ENCODE measurements at regions not wholly inside any gene's neighbourhood (a gene's known extent, or its start where the extent isn't known, plus 50 kb on each side); places are given as distances from the start of the nearest gene placed in this dataset.
A peak's percentile ranks its signal among the peaks of the same experiment; 100 is the strongest.

GRCh38 chr5:124349931-124350330 is 396.5 kb downstream of the ZNF608 start:
- no peak for DNase-seq (ENCODE audit: low spot score)
- TF ChIP-seq, protein P1, sequence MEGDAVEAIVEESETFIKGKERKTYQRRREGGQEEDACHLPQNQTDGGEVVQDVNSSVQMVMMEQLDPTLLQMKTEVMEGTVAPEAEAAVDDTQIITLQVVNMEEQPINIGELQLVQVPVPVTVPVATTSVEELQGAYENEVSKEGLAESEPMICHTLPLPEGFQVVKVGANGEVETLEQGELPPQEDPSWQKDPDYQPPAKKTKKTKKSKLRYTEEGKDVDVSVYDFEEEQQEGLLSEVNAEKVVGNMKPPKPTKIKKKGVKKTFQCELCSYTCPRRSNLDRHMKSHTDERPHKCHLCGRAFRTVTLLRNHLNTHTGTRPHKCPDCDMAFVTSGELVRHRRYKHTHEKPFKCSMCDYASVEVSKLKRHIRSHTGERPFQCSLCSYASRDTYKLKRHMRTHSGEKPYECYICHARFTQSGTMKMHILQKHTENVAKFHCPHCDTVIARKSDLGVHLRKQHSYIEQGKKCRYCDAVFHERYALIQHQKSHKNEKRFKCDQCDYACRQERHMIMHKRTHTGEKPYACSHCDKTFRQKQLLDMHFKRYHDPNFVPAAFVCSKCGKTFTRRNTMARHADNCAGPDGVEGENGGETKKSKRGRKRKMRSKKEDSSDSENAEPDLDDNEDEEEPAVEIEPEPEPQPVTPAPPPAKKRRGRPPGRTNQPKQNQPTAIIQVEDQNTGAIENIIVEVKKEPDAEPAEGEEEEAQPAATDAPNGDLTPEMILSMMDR (IDR thresholded peaks at IDR 0.05), result no peak
- no peak for ATAC-seq (ENCODE audit: low FRiP score)

- DNase-seq (ENCODE audit: low spot score) (no peak), ATAC-seq (ENCODE audit: low FRiP score) (no peak)
- TF ChIP-seq, protein P1 (IDR thresholded peaks at IDR 0.05), result no peak
Measured at GRCh38 chr5:124343451-124343867, 403.0 kb downstream of the ZNF608 start.

DNA sequence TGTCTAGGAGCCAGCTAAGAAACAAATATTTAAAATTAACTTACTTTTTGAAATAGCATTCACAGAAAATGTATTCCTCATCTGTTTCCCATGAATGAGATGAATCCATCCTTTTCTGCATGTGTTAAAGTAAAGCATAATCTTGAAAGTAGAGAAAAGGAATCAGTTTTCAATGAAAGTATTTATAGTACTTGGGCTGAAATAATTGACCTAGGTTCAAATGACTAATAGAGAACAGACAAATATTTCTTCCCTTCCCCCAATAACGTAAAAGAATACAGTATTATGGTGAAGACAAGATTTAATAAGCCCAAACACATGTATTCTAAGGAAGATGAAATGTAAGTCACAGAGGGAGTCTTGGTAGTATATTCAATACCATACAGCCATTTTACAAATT is 403.5 kb downstream of the ZNF608 start:
- ATAC-seq (ENCODE audit: low FRiP score), result no peak
- TF ChIP-seq, protein P1 (IDR thresholded peaks at IDR 0.05), result no peak
- no peak for DNase-seq (ENCODE audit: low spot score)

DNA sequence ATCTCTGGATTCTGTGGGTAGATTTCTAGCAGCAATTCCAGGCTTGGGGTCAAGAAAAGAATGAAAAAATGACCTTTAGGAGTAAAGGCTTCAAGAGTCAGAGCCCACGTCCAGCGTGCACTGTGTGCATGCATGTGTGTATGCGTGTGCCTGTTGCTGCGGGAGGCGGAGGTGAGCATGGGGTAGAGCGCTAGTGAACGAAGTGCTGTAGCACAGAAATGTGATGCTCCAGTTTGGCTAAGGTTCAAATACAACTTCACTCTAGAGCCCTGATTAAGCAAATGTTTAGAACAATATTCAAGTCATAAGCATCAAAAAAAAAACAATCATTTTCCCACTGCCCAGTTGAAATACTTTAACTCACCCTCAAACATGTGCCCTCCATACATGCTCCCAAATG is 403.9 kb downstream of the ZNF608 start:
- TF ChIP-seq, protein P1 (IDR thresholded peaks at IDR 0.05), result no peak
- no peak for ATAC-seq (ENCODE audit: low FRiP score)
- no peak for DNase-seq (ENCODE audit: low spot score)

DNA sequence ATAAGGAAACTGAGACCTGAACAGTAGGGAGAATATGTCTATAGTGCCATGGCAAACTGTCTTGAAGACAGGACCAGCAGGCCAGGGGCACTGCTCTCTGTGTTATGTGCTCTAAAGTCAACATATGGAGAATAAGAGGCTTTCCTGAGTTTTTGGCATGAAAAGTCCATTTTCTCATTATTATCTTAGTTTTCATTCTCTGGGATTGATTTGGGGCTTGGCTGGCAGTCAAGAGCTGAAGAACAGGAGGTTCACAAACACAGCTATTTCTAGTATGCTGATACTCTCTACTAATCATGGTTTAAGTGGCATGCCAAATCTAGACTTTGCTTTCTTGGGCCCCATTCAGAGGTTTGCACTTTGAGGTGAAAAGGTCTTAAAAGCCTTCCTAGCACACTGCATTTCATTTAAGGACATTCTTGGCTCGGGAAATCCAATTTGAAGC is 404.4 kb downstream of the ZNF608 start:
- DNase-seq (ENCODE audit: low spot score) (no peak), ATAC-seq (ENCODE audit: low FRiP score) (no peak)

GRCh38 chr5:124341066-124341858 is 405.2 kb downstream of the ZNF608 start:
- ATAC-seq (ENCODE audit: low FRiP score) (peak; percentile 47), DNase-seq (ENCODE audit: low spot score) (no peak)

More for the DNA sequence above, 404.4 kb downstream of the ZNF608 start:
- TF ChIP-seq, protein P1 (IDR thresholded peaks at IDR 0.05), result no peak

More at GRCh38 chr5:124341066-124341858, 405.2 kb downstream of the ZNF608 start:
- TF ChIP-seq, protein P1 (IDR thresholded peaks at IDR 0.05), result no peak

All from omental fat pad (tissue), 3 donors.